Astrocyte of the cerebellum (primary cell): ENCODE measurements at regions not wholly inside any gene's neighbourhood (a gene's known extent, or its start where the extent isn't known, plus 50 kb on each side); places are given as distances from the start of the nearest gene placed in this dataset.

ENCODE experiments used
- DNase-seq: peaks from one replicate; pipeline ENCODE4 v3.0.0-alpha.2; 2011; ENCODE audit warnings: low read depth
- H3K4me3 ChIP-seq: 2 replicates; pipeline ENCODE4 v1.5.1; 2011; ENCODE audit warnings: mild to moderate bottlenecking, low read depth, low read length, moderate library complexity
- CTCF ChIP-seq: IDR thresholded peaks from 2 replicates; pipeline ENCODE4 v1.5.1; 2012; ENCODE audit warnings: low read length, low read depth, moderate library complexity, mild to moderate bottlenecking; ENCODE audit errors: missing control alignments
- in situ Hi-C: cut with HindIII; loops from 2 replicates; pipeline ENCODE4 v1.10.0; 2017; ENCODE audit warnings: low sequenced_read_pairs

- in situ Hi-C loops = no loop called here
- TF ChIP-seq CTCF = no peak
- no peak for DNase-seq
- H3K4me3 ChIP-seq = no peak overlapping the region
Measured at GRCh38 chr2:217363470-217363869, 503.6 kb upstream of the TNP1 start.

GRCh38 chr2:217362710-217363109, 502.8 kb upstream of the TNP1 start:
- no peak overlapping the region for H3K4me3 ChIP-seq
- in situ Hi-C loops = no loop called here
- TF ChIP-seq CTCF = no peak
- DNase-seq = no peak

GRCh38 chr2:217362286-217362685, 502.4 kb upstream of the TNP1 start:
- no peak for TF ChIP-seq CTCF

GRCh38 chr2:217361483-217361880, 501.6 kb upstream of the TNP1 start:
- TF ChIP-seq CTCF = no peak
- H3K4me3 ChIP-seq = no peak overlapping the region
- in situ Hi-C loops = no loop called here
- DNase-seq = no peak

More at GRCh38 chr2:217362286-217362685, 502.4 kb upstream of the TNP1 start:
- no peak overlapping the region for H3K4me3 ChIP-seq
- DNase-seq = no peak
- in situ Hi-C loops = no loop called here

GRCh38 chr2:217360781-217361482, 501.1 kb upstream of the TNP1 start:
- in situ Hi-C loops = no loop called here
- peak; percentile 36 for DNase-seq
- no peak overlapping the region for H3K4me3 ChIP-seq
- no peak for TF ChIP-seq CTCF

- no peak for TF ChIP-seq CTCF
- in situ Hi-C loops = no loop called here
- no peak for DNase-seq
- H3K4me3 ChIP-seq = no peak overlapping the region
Measured at GRCh38 chr2:217360111-217360510, 500.2 kb upstream of the TNP1 start.
